H1 (cell line): ENCODE measurements at regions not wholly inside any gene's neighbourhood (a gene's known extent, or its start where the extent isn't known, plus 50 kb on each side); places are given as distances from the start of the nearest gene placed in this dataset.
"Not testable (repeated sequence)": the region's sequence is repeated elsewhere in the genome, so short reads cannot be mapped to it uniquely, and the experiment has no call there.

Experiments used
- CTCF ChIA-PET: fragments of 300-600 bp; sonication (Branson Sonifier 250); formaldehyde crosslinking; loops from one replicate; lab custom pipeline; 2021; ENCODE audit not compliant: partially characterized antibody; lab: Charles Lee
- POLR2A ChIA-PET: fragments of 300-600 bp; sonication (Branson Sonifier 250); formaldehyde crosslinking; loops from one replicate; lab custom pipeline; 2021; ENCODE audit warnings: inconsistent platforms; ENCODE audit not compliant: partially characterized antibody; lab: Charles Lee
- DNase-seq, 2 experiments: peaks; one replicate each; pipeline versions ENCODE4 v3.0.0 to v3.0.0-alpha.2; 2010 to 2022; ENCODE audit warnings: low spot score in 2 of 2, low read depth in 1 of 2, mixed read lengths in 1 of 2
- FAIRE-seq: peaks from 2 replicates; lab custom pipeline; 2011; peaks lifted over from hg19 to GRCh38; lab: Jason Lieb, UNC
- H2AFZ ChIP-seq: 2 replicates; pipeline ENCODE4 v1.8.1; 2012; ENCODE audit warnings: low read length, inconsistent platforms
- H2AK5ac ChIP-seq: 2 replicates; pipeline ENCODE4 v1.6.1; 2013; ENCODE audit warnings: low read depth, low read length
- H2BK120ac ChIP-seq: replicated peaks from 2 replicates; pipeline ENCODE3; 2013; ENCODE audit warnings: low read depth, low read length, inconsistent platforms
- H2BK12ac ChIP-seq: 2 replicates; pipeline ENCODE4 v1.6.1; 2013; ENCODE audit warnings: low read depth, low read length
- H2BK15ac ChIP-seq: 2 replicates; pipeline ENCODE4 v1.6.1; 2013; ENCODE audit warnings: low read length
- H2BK20ac ChIP-seq: 2 replicates; pipeline ENCODE4 v1.6.1; 2013; ENCODE audit warnings: low read length
- H2BK5ac ChIP-seq: 2 replicates; pipeline ENCODE4 v1.6.1; 2013; ENCODE audit warnings: low read depth, low read length
- H3K14ac ChIP-seq: 2 replicates; pipeline ENCODE4 v1.6.1; 2013; ENCODE audit warnings: inconsistent platforms; ENCODE audit not compliant: insufficient read length
- H3K18ac ChIP-seq: 2 replicates; pipeline ENCODE4 v1.6.1; 2013; ENCODE audit warnings: low read length; ENCODE audit errors: extremely low read depth
- H3K23ac ChIP-seq: 2 replicates; pipeline ENCODE4 v1.6.1; 2013; ENCODE audit warnings: inconsistent platforms; ENCODE audit not compliant: insufficient read length
- H3K23me2 ChIP-seq: 2 replicates; pipeline ENCODE4 v1.6.1; 2013; ENCODE audit warnings: low read depth, low read length
- H3K27ac ChIP-seq: 2 replicates; pipeline ENCODE4 v1.6.1; 2011; ENCODE audit warnings: low read depth, low read length, inconsistent platforms
- H3K27me3 ChIP-seq, 4 experiments: replicated peaks in 1 of 4; 1 replicate in 1 of 4; 2 replicates in 3 of 4; pipeline versions ENCODE4 v1.6.1 to v1.8.1; 2011 to 2013; ENCODE audit warnings: low read length in 3 of 4, mild to moderate bottlenecking in 3 of 4, inconsistent platforms in 2 of 4, mixed read lengths in 2 of 4, moderate library complexity in 1 of 4; ENCODE audit not compliant: control insufficient read depth in 3 of 4, insufficient read depth in 3 of 4; ENCODE audit errors: extremely low read depth in 1 of 4
- H3K36me3 ChIP-seq, 4 experiments: 2 replicates each; pipeline versions ENCODE4 v1.6.1 to v1.8.1; 2011 to 2013; ENCODE audit warnings: mild to moderate bottlenecking in 4 of 4, low read length in 3 of 4, moderate library complexity in 2 of 4, control low read depth in 1 of 4, inconsistent platforms in 1 of 4; ENCODE audit not compliant: insufficient read depth in 4 of 4, control insufficient read depth in 2 of 4
- H3K4ac ChIP-seq: replicated peaks from 2 replicates; pipeline ENCODE3; 2013; ENCODE audit warnings: low read length, low read depth, mixed read lengths, inconsistent platforms; ENCODE audit not compliant: insufficient read length
- H3K4me1 ChIP-seq, 4 experiments: replicated peaks in 1 of 4; 1 replicate in 1 of 4; 2 replicates in 3 of 4; pipeline versions ENCODE4 v1.6.1 to v1.8.1; 2011 to 2013; ENCODE audit warnings: low read length in 3 of 4, inconsistent platforms in 2 of 4, mixed read lengths in 1 of 4; ENCODE audit not compliant: insufficient read depth in 4 of 4, control insufficient read depth in 3 of 4
- H3K4me2 ChIP-seq, 2 experiments: 2 replicates each; pipeline versions ENCODE4 v1.6.1 to v1.8.1; 2011 to 2013; ENCODE audit warnings: low read depth in 2 of 2, low read length in 2 of 2, control low read depth in 1 of 2, inconsistent platforms in 1 of 2, mild to moderate bottlenecking in 1 of 2; ENCODE audit not compliant: insufficient read depth in 1 of 2
- H3K4me3 ChIP-seq, 4 experiments: fragments of 200-600, 300-600 bp in 1 of 4; sonication (generic), shearing (Covaris generic), sonication (Bioruptor Twin) in 1 of 4; 2 replicates each; pipeline versions ENCODE4 v1.5.1 to v1.8.1; 2011 to 2016; ENCODE audit warnings: low read length in 4 of 4, low read depth in 3 of 4, control low read depth in 2 of 4, inconsistent platforms in 2 of 4, mild to moderate bottlenecking in 2 of 4, mixed read lengths in 1 of 4, moderate library complexity in 1 of 4; ENCODE audit not compliant: insufficient read depth in 2 of 4; ENCODE audit errors: extremely low read depth in 1 of 4
- H3K56ac ChIP-seq: replicated peaks from 2 replicates; pipeline ENCODE3; 2013; ENCODE audit warnings: low read depth, mild to moderate bottlenecking, mixed read lengths, low read length, inconsistent platforms; ENCODE audit not compliant: insufficient read length
- H3K79me1 ChIP-seq: 2 replicates; pipeline ENCODE4 v1.6.1; 2013; ENCODE audit warnings: low read depth, low read length, control low read depth
- H3K79me2 ChIP-seq, 2 experiments: 2 replicates each; pipeline versions ENCODE4 v1.6.1 to v1.8.1; 2012 to 2013; ENCODE audit warnings: low read length in 2 of 2, mild to moderate bottlenecking in 2 of 2, inconsistent platforms in 1 of 2; ENCODE audit not compliant: insufficient read depth in 2 of 2, control insufficient read depth in 1 of 2
- H3K9ac ChIP-seq, 4 experiments: replicated peaks in 1 of 4; 1 replicate in 1 of 4; 2 replicates in 3 of 4; pipeline versions ENCODE4 v1.6.1 to v1.8.1; 2011 to 2013; ENCODE audit warnings: low read depth in 3 of 4, low read length in 3 of 4, control low read depth in 2 of 4, mild to moderate bottlenecking in 2 of 4, moderate library complexity in 2 of 4, inconsistent platforms in 1 of 4; ENCODE audit errors: extremely low read depth in 1 of 4
- H3K9me3 ChIP-seq, 2 experiments: 2 replicates each; pipeline versions ENCODE4 v1.6.1 to v1.8.1; 2012 to 2013; ENCODE audit warnings: mild to moderate bottlenecking in 2 of 2, moderate library complexity in 2 of 2, control low read depth in 1 of 2, inconsistent platforms in 1 of 2, low read depth in 1 of 2, low read length in 1 of 2, mixed read lengths in 1 of 2; ENCODE audit not compliant: insufficient read depth in 2 of 2
- H4K20me1 ChIP-seq, 2 experiments: replicated peaks in 1 of 2; 2 replicates each; pipeline versions ENCODE3 to v1.8.1; 2011 to 2013; ENCODE audit warnings: inconsistent platforms in 2 of 2, low read length in 2 of 2, mild to moderate bottlenecking in 1 of 2; ENCODE audit not compliant: insufficient read depth in 2 of 2, control insufficient read depth in 1 of 2
- H4K5ac ChIP-seq: 2 replicates; pipeline ENCODE4 v1.6.1; 2013; ENCODE audit warnings: low read length, low read depth, mixed read lengths, inconsistent platforms; ENCODE audit not compliant: insufficient read length
- H4K8ac ChIP-seq: 2 replicates; pipeline ENCODE4 v1.8.0; 2013; ENCODE audit warnings: mild to moderate bottlenecking, moderate library complexity, low read length, inconsistent platforms; ENCODE audit not compliant: insufficient read depth; ENCODE audit errors: extremely low read depth
- H4K91ac ChIP-seq: replicated peaks from 2 replicates; pipeline ENCODE3; 2013; ENCODE audit warnings: low read length, mixed read lengths, inconsistent platforms; ENCODE audit not compliant: insufficient read length
- ATF2 ChIP-seq: IDR thresholded peaks from 2 replicates; pipeline ENCODE4 v1.6.1; 2012; ENCODE audit warnings: low read length, inconsistent platforms
- SIN3A ChIP-seq, 2 experiments: IDR thresholded peaks in 1 of 2; conservative IDR thresholded peaks in 1 of 2; 2 replicates each; pipeline ENCODE4 v1.6.1; 2011 to 2012; ENCODE audit warnings: low read length in 2 of 2, improper control_type of control experiment in 1 of 2, low read depth in 1 of 2, mild to moderate bottlenecking in 1 of 2
- SP2 ChIP-seq: IDR thresholded peaks from 2 replicates; pipeline ENCODE4 v1.6.1; 2012; ENCODE audit warnings: mild to moderate bottlenecking, low read length, inconsistent platforms
- SRF ChIP-seq: IDR thresholded peaks from 2 replicates; pipeline ENCODE4 v1.6.1; 2011; ENCODE audit warnings: mild to moderate bottlenecking, low read depth, low read length, moderate library complexity
- WGBS, 2 experiments: shearing (Covaris generic) in 1 of 2; methylation state at CpG; one replicate each; pipeline versions ENCODE4 v1.1.6 to v1.1.7; 2013 to 2015; ENCODE audit warnings: low lambda C conversion rate in 2 of 2, mixed read lengths in 2 of 2, inconsistent platforms in 1 of 2, low coverage in 1 of 2, missing lambda C conversion rate in 1 of 2; ENCODE audit not compliant: insufficient replicate concordance in 2 of 2, insufficient coverage in 1 of 2, insufficient read length in 1 of 2; ENCODE audit errors: extremely low coverage in 1 of 2, missing lambda C conversion rate in 1 of 2; 5-methylcytosine and 5-hydroxymethylcytosine counted together

GRCh38 chr21:35796844-35797243 lies 263.5 kb downstream of the SETD4 start (continued):
- TF ChIP-seq SRF: no peak
- TF ChIP-seq ATF2: no peak
- no peak for TF ChIP-seq SIN3A (conservative IDR thresholded peaks at IDR 0.05 in 1 of 2, IDR thresholded peaks at IDR 0.05 in 1 of 2; ENCODE audit: low read depth in 1 of 2, low read length in 2 of 2)
- TF ChIP-seq SP2: no peak

- H3K56ac ChIP-seq, H3K14ac ChIP-seq, H2BK120ac ChIP-seq, H3K79me1 ChIP-seq, H2BK15ac ChIP-seq, H4K8ac ChIP-seq, FAIRE-seq, H3K4me1 ChIP-seq, H3K18ac ChIP-seq, H2BK20ac ChIP-seq, H3K4ac ChIP-seq, CTCF ChIA-PET, H2AFZ ChIP-seq, H4K5ac ChIP-seq, H3K36me3 ChIP-seq, POLR2A ChIA-PET, H3K4me2 ChIP-seq, H3K23ac ChIP-seq, H3K9ac ChIP-seq, H3K4me3 ChIP-seq, H3K79me2 ChIP-seq, H3K27ac ChIP-seq, H3K9me3 ChIP-seq, H2BK5ac ChIP-seq, H3K27me3 ChIP-seq, H2BK12ac ChIP-seq, H2AK5ac ChIP-seq, DNase-seq, H3K23me2 ChIP-seq, H4K20me1 ChIP-seq, H4K91ac ChIP-seq: not testable (repeated sequence)
- 96% methylated on average over 4 of the region's 4 CpGs; no CpG with 5 or more reads in 1 of the 2 experiments for WGBS, 2 experiments
Measured at GRCh38 chr21:35794527-35794926, 265.8 kb downstream of the SETD4 start.
